Neuronal stem cell (in vitro differentiated cells): ENCODE measurements at regions not wholly inside any gene's neighbourhood (a gene's known extent, or its start where the extent isn't known, plus 50 kb on each side); places are given as distances from the start of the nearest gene placed in this dataset.

Experiments
- DNase-seq: peaks from one replicate; pipeline ENCODE4 v3.0.0-alpha.2; 2013; ENCODE audit warnings: low spot score
- H2AFZ ChIP-seq: one replicate; pipeline ENCODE4 v1.6.1; 2013; ENCODE audit warnings: mild to moderate bottlenecking, low read length, inconsistent platforms
- H2AK5ac ChIP-seq: 2 replicates; pipeline ENCODE4 v1.6.1; 2013; ENCODE audit warnings: low read depth, mild to moderate bottlenecking, inconsistent platforms, low read length, moderate library complexity, mixed read lengths
- H2BK120ac ChIP-seq: 2 replicates; pipeline ENCODE4 v1.6.1; 2013; ENCODE audit warnings: low read depth, mild to moderate bottlenecking, inconsistent platforms, low read length, moderate library complexity, mixed read lengths
- H2BK12ac ChIP-seq: one replicate; pipeline ENCODE4 v1.6.1; 2013; ENCODE audit warnings: low read length, inconsistent platforms
- H2BK15ac ChIP-seq: 2 replicates; pipeline ENCODE4 v1.6.1; 2013; ENCODE audit warnings: mild to moderate bottlenecking, low read length, inconsistent platforms, mixed read lengths
- H2BK5ac ChIP-seq: one replicate; pipeline ENCODE4 v1.6.1; 2013; ENCODE audit warnings: inconsistent platforms, mild to moderate bottlenecking, low read length, moderate library complexity
- H3K14ac ChIP-seq: one replicate; pipeline ENCODE4 v1.6.1; 2013; ENCODE audit warnings: low read length, inconsistent platforms
- H3K18ac ChIP-seq: 2 replicates; pipeline ENCODE4 v1.6.1; 2013; ENCODE audit warnings: low read length, inconsistent platforms
- H3K23ac ChIP-seq: 2 replicates; pipeline ENCODE4 v1.6.1; 2013; ENCODE audit warnings: low read depth, mild to moderate bottlenecking, mixed read lengths, low read length, inconsistent platforms; ENCODE audit not compliant: poor library complexity
- H3K27ac ChIP-seq: replicated peaks from 3 replicates; pipeline ENCODE4 v1.5.1; 2013; ENCODE audit warnings: low read length, inconsistent platforms
- H3K27me3 ChIP-seq, 3 experiments: 2 replicates each; pipeline ENCODE4 v1.6.1; 2013; ENCODE audit warnings: low read length in 3 of 3, mild to moderate bottlenecking in 2 of 3, inconsistent platforms in 1 of 3, low read depth in 1 of 3, mixed read lengths in 1 of 3, moderate library complexity in 1 of 3; ENCODE audit not compliant: control insufficient read depth in 3 of 3, insufficient read depth in 3 of 3
- H3K36me3 ChIP-seq, 2 donors: replicated peaks in 1 of 2; 2 replicates each; pipeline ENCODE4 v1.6.1; 2013; ENCODE audit warnings: low read length in 2 of 2; ENCODE audit not compliant: control insufficient read depth in 2 of 2, insufficient read depth in 2 of 2
- H3K4ac ChIP-seq: 2 replicates; pipeline ENCODE4 v1.6.1; 2013; ENCODE audit warnings: inconsistent platforms, mild to moderate bottlenecking, low read length, moderate library complexity
- H3K4me1 ChIP-seq, 2 donors: 1 replicate in 1 of 2; 2 replicates in 1 of 2; pipeline ENCODE4 v1.6.1; 2013; ENCODE audit warnings: low read length in 2 of 2, low read depth in 1 of 2; ENCODE audit not compliant: control insufficient read depth in 2 of 2, insufficient read depth in 1 of 2
- H3K4me2 ChIP-seq: one replicate; pipeline ENCODE4 v1.6.1; 2013; ENCODE audit warnings: mild to moderate bottlenecking, low read length, inconsistent platforms; ENCODE audit not compliant: insufficient read depth, poor library complexity, severe bottlenecking
- H3K4me3 ChIP-seq, 2 donors: 2 replicates each; pipeline ENCODE4 v1.5.1; 2013; ENCODE audit warnings: low read length in 2 of 2, mild to moderate bottlenecking in 2 of 2, inconsistent platforms in 1 of 2, moderate library complexity in 1 of 2
- H3K79me1 ChIP-seq: one replicate; pipeline ENCODE4 v1.6.1; 2013; ENCODE audit warnings: low read depth, mild to moderate bottlenecking, inconsistent platforms, low read length, moderate library complexity
- H3K9ac ChIP-seq: one replicate; pipeline ENCODE4 v1.6.1; 2013; ENCODE audit warnings: mild to moderate bottlenecking, low read depth, low read length, inconsistent platforms; ENCODE audit not compliant: poor library complexity
- H3K9me3 ChIP-seq, 2 donors: replicated peaks in 1 of 2; 2 replicates each; pipeline versions ENCODE3 to v1.6.1; 2013; ENCODE audit warnings: low read length in 2 of 2, mild to moderate bottlenecking in 2 of 2, inconsistent platforms in 1 of 2, low read depth in 1 of 2, mixed read lengths in 1 of 2, moderate library complexity in 1 of 2; ENCODE audit not compliant: control insufficient read depth in 2 of 2, insufficient read depth in 1 of 2
- H4K8ac ChIP-seq: one replicate; pipeline ENCODE4 v1.6.1; 2013; ENCODE audit warnings: low read depth, mild to moderate bottlenecking, inconsistent platforms, low read length, moderate library complexity
- H4K91ac ChIP-seq: one replicate; pipeline ENCODE4 v1.6.1; 2013; ENCODE audit warnings: low read length, low read depth, mild to moderate bottlenecking, inconsistent platforms; ENCODE audit not compliant: poor library complexity
- WGBS, 2 donors: extraction: QIAGEN DNeasy Blood & Tissue Kit; methylation state at CpG; one replicate each; pipeline ENCODE4 v1.1.7; 2013; ENCODE audit warnings: missing lambda C conversion rate in 2 of 2, mixed read lengths in 1 of 2; ENCODE audit not compliant: insufficient read length in 2 of 2, insufficient replicate concordance in 1 of 2; ENCODE audit errors: extremely low coverage in 2 of 2; 5-methylcytosine and 5-hydroxymethylcytosine counted together

- H3K9me3 ChIP-seq, result peaks cover 0 to 22% of the 10 kb centered on the region in 2 donors
- no peak overlapping the region for H2BK120ac ChIP-seq
- H3K18ac ChIP-seq, result no peak overlapping the region
- H3K27me3 ChIP-seq, result no peaks in the 10 kb centered on the region
- H3K9ac ChIP-seq, result no peak overlapping the region
- no peak overlapping the region for H4K91ac ChIP-seq
- no peak overlapping the region for H2BK5ac ChIP-seq
- no peak overlapping the region for H2AFZ ChIP-seq
- H3K79me1 ChIP-seq, result no peaks in the 10 kb centered on the region
- H2AK5ac ChIP-seq, result no peak overlapping the region
- no peak overlapping the region for H3K4me2 ChIP-seq
- H3K4me3 ChIP-seq, result no peak overlapping the region
- H3K36me3 ChIP-seq, result no peaks in the 10 kb centered on the region
- H3K4me1 ChIP-seq, result no peaks in the 10 kb centered on the region
- no peak overlapping the region for H3K14ac ChIP-seq
- no peak overlapping the region for H3K4ac ChIP-seq
- H2BK15ac ChIP-seq, result no peak overlapping the region
- H3K27ac ChIP-seq, result no peak overlapping the region
- H4K8ac ChIP-seq, result no peak overlapping the region
- no peak overlapping the region for H3K23ac ChIP-seq
- H2BK12ac ChIP-seq, result no peak overlapping the region
- no peak for DNase-seq
Observed at GRCh38 chr5:124178050-124178449, 568.4 kb downstream of the ZNF608 start.

- no peak overlapping the region for H4K91ac ChIP-seq
- no peak overlapping the region for H3K23ac ChIP-seq
- no peak overlapping the region for H3K9ac ChIP-seq
- no peak overlapping the region for H3K27ac ChIP-seq
- no peak overlapping the region for H3K4me3 ChIP-seq
- H3K18ac ChIP-seq, result no peak overlapping the region
- no peaks in the 10 kb centered on the region for H3K79me1 ChIP-seq
- no peaks in the 10 kb centered on the region for H3K4me1 ChIP-seq
- H2AFZ ChIP-seq, result no peak overlapping the region
- no peak overlapping the region for H2BK12ac ChIP-seq
- H3K4me2 ChIP-seq, result no peak overlapping the region
- no peak overlapping the region for H2BK120ac ChIP-seq
- no peak overlapping the region for H3K4ac ChIP-seq
- DNase-seq, result no peak
- H3K14ac ChIP-seq, result no peak overlapping the region
- no peak overlapping the region for H2BK15ac ChIP-seq
- no peak overlapping the region for H2AK5ac ChIP-seq
- no peak overlapping the region for H4K8ac ChIP-seq
- no peak overlapping the region for H2BK5ac ChIP-seq
- H3K27me3 ChIP-seq, result no peaks in the 10 kb centered on the region
- no peaks in the 10 kb centered on the region for H3K36me3 ChIP-seq
- H3K9me3 ChIP-seq, result peaks cover 0 to 26% of the 10 kb centered on the region in 2 donors
Observed at GRCh38 chr5:124176692-124177091, 569.7 kb downstream of the ZNF608 start.

GRCh38 chr5:124173386-124173785 lies 573.1 kb downstream of the ZNF608 start:
- no peak overlapping the region for H2BK15ac ChIP-seq
- no peak overlapping the region for H2BK5ac ChIP-seq
- WGBS, 2 donors, result no CpG with 5 or more reads among the region's 1 CpG
- no peaks in the 10 kb centered on the region for H3K27me3 ChIP-seq
- no peak overlapping the region for H4K8ac ChIP-seq
- no peak overlapping the region for H4K91ac ChIP-seq
- H2AK5ac ChIP-seq, result no peak overlapping the region
- no peak overlapping the region for H3K23ac ChIP-seq
- H2AFZ ChIP-seq, result no peak overlapping the region
- no peak overlapping the region for H3K14ac ChIP-seq
- H3K4ac ChIP-seq, result no peak overlapping the region
- no peak overlapping the region for H3K4me2 ChIP-seq
- DNase-seq, result no peak
- no peak overlapping the region for H2BK12ac ChIP-seq
- H3K27ac ChIP-seq, result no peak overlapping the region
- no peak overlapping the region for H3K9ac ChIP-seq
- H3K36me3 ChIP-seq, result no peaks in the 10 kb centered on the region
- H3K18ac ChIP-seq, result no peak overlapping the region
- no peak overlapping the region for H3K4me3 ChIP-seq
- no peaks in the 10 kb centered on the region for H3K79me1 ChIP-seq
- H3K4me1 ChIP-seq, result no peaks in the 10 kb centered on the region
- H3K9me3 ChIP-seq, result peaks cover 0 to 25% of the 10 kb centered on the region in 2 donors
- no peak overlapping the region for H2BK120ac ChIP-seq

- Histone ChIP-seq H3K4me3 (no peak overlapping the region), H3K23ac (no peak overlapping the region), H2AFZ (no peak overlapping the region), H3K4me1 (no peaks in the 10 kb centered on the region), H2BK5ac (no peak overlapping the region), H2BK12ac (no peak overlapping the region), H2AK5ac (no peak overlapping the region), H3K14ac (no peak overlapping the region), H4K8ac (no peak overlapping the region), H3K27ac (no peak overlapping the region), H2BK120ac (no peak overlapping the region), H3K79me1 (no peaks in the 10 kb centered on the region), H3K4me2 (no peak overlapping the region), H3K18ac (no peak overlapping the region), H3K4ac (no peak overlapping the region), H4K91ac (no peak overlapping the region), H3K27me3 (no peaks in the 10 kb centered on the region), H3K36me3 (no peaks in the 10 kb centered on the region), H3K9me3 (peaks cover 0 to 23% of the 10 kb centered on the region in 2 donors), H3K9ac (no peak overlapping the region), H2BK15ac (no peak overlapping the region)
- DNase-seq, result no peak
- WGBS, 2 donors, result no CpG with 5 or more reads among the region's 1 CpG
Observed at GRCh38 chr5:124172389-124173003, 573.9 kb downstream of the ZNF608 start.
